HEK293 (cell line): ENCODE measurements at regions not wholly inside any gene's neighbourhood (a gene's known extent, or its start where the extent isn't known, plus 50 kb on each side); places are given as distances from the start of the nearest gene placed in this dataset.

Experiments
- BCL11B ChIP-seq: fragments of 450-650 bp; formaldehyde crosslinking; IDR thresholded peaks from 2 replicates; pipeline ENCODE4 v1.5.1; 2016; ENCODE audit warnings: low read depth, missing biosample characterization, missing genetic modification characterization
- WT1 ChIP-seq: fragments of 450-650 bp; formaldehyde crosslinking; IDR thresholded peaks from 2 replicates; pipeline ENCODE4 v1.5.1; 2016; ENCODE audit warnings: missing biosample characterization, missing genetic modification characterization
- YY1 ChIP-seq: fragments of 450-650 bp; formaldehyde crosslinking; IDR thresholded peaks from 2 replicates; pipeline ENCODE4 v1.5.1; 2018; ENCODE audit warnings: missing biosample characterization, missing genetic modification characterization
- ZBTB21 ChIP-seq: fragments of 450-650 bp; formaldehyde crosslinking; IDR thresholded peaks from 2 replicates; pipeline ENCODE4 v1.5.1; 2017; ENCODE audit warnings: missing biosample characterization, missing genetic modification characterization
- ZNF157 ChIP-seq: fragments of 450-650 bp; formaldehyde crosslinking; IDR thresholded peaks from 2 replicates; pipeline ENCODE4 v1.5.1; 2016; ENCODE audit warnings: missing biosample characterization, missing genetic modification characterization
- ZNF24 ChIP-seq: fragments of 450-650 bp; formaldehyde crosslinking; IDR thresholded peaks from 2 replicates; pipeline ENCODE4 v1.5.1; 2016; ENCODE audit warnings: missing biosample characterization, missing genetic modification characterization
- ZNF335 ChIP-seq: fragments of 450-650 bp; formaldehyde crosslinking; conservative IDR thresholded peaks from 2 replicates; pipeline ENCODE4 v1.5.1; 2016; ENCODE audit warnings: missing biosample characterization, missing genetic modification characterization
- ZNF792 ChIP-seq: fragments of 450-650 bp; formaldehyde crosslinking; IDR thresholded peaks from 2 replicates; pipeline ENCODE4 v1.5.1; 2016; ENCODE audit warnings: missing biosample characterization, missing genetic modification characterization
- TF ChIP-seq, protein P1 (sequence below): fragments of 450-650 bp; formaldehyde crosslinking; IDR thresholded peaks from 2 replicates; pipeline ENCODE4 v1.5.1; 2016; ENCODE audit warnings: missing biosample characterization, missing genetic modification characterization
- TF ChIP-seq, protein P2 (sequence below): IDR thresholded peaks from 2 replicates; pipeline ENCODE4 v1.6.1; 2011; ENCODE audit warnings: mild to moderate bottlenecking, low read depth, low read length, borderline replicate concordance
- TF ChIP-seq, protein P3 (sequence below): fragments of 450-650 bp; formaldehyde crosslinking; IDR thresholded peaks from 2 replicates; pipeline ENCODE4 v1.5.1; 2016; ENCODE audit warnings: missing biosample characterization, missing genetic modification characterization

DNA sequence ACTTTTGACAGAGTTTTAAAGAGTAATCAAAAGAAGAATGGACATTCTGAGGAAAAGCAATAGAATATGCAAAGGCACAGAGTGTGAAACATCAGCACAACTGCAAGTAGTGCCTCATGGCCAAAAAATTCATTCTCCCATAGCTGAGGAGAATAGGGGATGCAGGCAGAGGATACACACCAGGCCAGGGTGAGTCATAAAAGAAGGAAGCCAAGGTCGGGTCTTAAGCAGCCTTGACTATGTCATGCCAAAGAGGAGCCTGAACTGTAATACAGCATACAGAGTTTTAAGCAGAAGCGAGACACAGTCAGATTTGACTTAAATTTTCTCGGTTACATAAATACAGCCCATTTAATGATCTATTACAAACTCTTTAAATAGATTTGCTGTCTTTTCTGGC is 165.0 kb downstream of the LNPK start:
- no peak for TF ChIP-seq ZNF24 (tag by site-specific recombination)
- no peak for TF ChIP-seq WT1
- no peak for TF ChIP-seq ZNF157 (tag by site-specific recombination)
- TF ChIP-seq, protein P1, sequence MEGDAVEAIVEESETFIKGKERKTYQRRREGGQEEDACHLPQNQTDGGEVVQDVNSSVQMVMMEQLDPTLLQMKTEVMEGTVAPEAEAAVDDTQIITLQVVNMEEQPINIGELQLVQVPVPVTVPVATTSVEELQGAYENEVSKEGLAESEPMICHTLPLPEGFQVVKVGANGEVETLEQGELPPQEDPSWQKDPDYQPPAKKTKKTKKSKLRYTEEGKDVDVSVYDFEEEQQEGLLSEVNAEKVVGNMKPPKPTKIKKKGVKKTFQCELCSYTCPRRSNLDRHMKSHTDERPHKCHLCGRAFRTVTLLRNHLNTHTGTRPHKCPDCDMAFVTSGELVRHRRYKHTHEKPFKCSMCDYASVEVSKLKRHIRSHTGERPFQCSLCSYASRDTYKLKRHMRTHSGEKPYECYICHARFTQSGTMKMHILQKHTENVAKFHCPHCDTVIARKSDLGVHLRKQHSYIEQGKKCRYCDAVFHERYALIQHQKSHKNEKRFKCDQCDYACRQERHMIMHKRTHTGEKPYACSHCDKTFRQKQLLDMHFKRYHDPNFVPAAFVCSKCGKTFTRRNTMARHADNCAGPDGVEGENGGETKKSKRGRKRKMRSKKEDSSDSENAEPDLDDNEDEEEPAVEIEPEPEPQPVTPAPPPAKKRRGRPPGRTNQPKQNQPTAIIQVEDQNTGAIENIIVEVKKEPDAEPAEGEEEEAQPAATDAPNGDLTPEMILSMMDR: no peak
- no peak for TF ChIP-seq ZNF792 (tag by site-specific recombination)
- TF ChIP-seq YY1: no peak
- no peak for TF ChIP-seq BCL11B (tag by site-specific recombination)
- no peak for TF ChIP-seq ZBTB21 (tag by site-specific recombination)
- 0 out of 2 replicates have a peak, but pooled peaks have one; percentile 22 for TF ChIP-seq ZNF335
- TF ChIP-seq, protein P2, sequence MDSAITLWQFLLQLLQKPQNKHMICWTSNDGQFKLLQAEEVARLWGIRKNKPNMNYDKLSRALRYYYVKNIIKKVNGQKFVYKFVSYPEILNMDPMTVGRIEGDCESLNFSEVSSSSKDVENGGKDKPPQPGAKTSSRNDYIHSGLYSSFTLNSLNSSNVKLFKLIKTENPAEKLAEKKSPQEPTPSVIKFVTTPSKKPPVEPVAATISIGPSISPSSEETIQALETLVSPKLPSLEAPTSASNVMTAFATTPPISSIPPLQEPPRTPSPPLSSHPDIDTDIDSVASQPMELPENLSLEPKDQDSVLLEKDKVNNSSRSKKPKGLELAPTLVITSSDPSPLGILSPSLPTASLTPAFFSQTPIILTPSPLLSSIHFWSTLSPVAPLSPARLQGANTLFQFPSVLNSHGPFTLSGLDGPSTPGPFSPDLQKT: no peak
- TF ChIP-seq, protein P3, sequence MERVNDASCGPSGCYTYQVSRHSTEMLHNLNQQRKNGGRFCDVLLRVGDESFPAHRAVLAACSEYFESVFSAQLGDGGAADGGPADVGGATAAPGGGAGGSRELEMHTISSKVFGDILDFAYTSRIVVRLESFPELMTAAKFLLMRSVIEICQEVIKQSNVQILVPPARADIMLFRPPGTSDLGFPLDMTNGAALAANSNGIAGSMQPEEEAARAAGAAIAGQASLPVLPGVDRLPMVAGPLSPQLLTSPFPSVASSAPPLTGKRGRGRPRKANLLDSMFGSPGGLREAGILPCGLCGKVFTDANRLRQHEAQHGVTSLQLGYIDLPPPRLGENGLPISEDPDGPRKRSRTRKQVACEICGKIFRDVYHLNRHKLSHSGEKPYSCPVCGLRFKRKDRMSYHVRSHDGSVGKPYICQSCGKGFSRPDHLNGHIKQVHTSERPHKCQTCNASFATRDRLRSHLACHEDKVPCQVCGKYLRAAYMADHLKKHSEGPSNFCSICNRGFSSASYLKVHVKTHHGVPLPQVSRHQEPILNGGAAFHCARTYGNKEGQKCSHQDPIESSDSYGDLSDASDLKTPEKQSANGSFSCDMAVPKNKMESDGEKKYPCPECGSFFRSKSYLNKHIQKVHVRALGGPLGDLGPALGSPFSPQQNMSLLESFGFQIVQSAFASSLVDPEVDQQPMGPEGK (tag by site-specific recombination): no peak
